ENCODE measurements at regions not wholly inside any gene's neighbourhood (a gene's known extent, or its start where the extent isn't known, plus 50 kb on each side); places are given as distances from the start of the nearest gene placed in this dataset.
A peak's percentile ranks its signal among the peaks of the same experiment; 100 is the strongest.
"Not testable (repeated sequence)": the region's sequence is repeated elsewhere in the genome, so short reads cannot be mapped to it uniquely, and the experiment has no call there.

DNA sequence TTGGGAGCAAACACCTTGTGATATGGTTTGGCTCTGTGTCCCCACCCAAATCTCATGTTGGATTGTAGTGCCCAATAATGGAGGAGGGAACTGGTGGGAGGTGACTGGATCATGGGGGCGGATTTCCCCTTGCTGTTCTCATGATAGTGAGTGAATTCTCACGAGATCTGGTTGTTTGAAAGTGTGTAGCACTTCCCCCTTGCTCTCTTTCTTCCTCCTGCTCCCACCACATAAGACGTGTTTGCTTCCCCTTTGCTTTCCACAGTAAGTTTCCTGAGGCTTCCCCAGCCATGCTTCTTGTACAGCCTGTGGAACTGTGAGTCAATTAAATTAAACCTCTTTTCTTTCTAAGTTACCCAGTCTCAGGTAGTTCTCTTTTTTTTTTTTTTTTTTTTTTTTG, 366.3 kb downstream of the RRAGC start:
- not testable (repeated sequence) for H3K27me3 ChIP-seq (ENCODE audit: insufficient read depth, low read length)

DNA sequence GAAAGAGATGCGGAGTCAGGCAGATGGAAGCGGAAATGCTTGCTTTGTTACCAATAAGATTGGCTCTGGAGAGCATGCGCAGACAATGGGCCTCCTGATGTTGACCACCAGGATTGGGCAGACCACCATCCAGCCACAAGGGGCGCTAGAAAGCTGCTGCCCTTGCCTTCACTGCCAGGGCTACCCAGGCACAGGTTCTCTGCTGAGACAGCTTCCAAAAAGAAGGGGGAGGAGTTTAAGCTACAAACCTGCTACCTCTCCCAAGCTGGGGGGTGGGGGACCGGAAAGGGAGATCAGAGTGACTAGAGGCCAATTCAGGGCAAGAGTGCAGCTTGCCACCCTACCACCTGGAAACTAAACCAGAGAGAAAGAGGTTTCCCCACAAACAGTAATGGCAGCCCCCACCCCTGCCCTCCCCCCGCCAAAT, 369.7 kb downstream of the RRAGC start:
- WGBS (ENCODE audit: extremely low coverage, insufficient coverage, insufficient read length), result no CpG with 5 or more reads among the region's 6 CpGs
- no peak overlapping the region for H3K18ac ChIP-seq (ENCODE audit: low read length)

More for the DNA sequence above, 366.3 kb downstream of the RRAGC start:
- not testable (repeated sequence) for H3K79me1 ChIP-seq (ENCODE audit: low read length); H3K23ac ChIP-seq (ENCODE audit: low read length); H2BK12ac ChIP-seq (ENCODE audit: low read length); H4K91ac ChIP-seq (ENCODE audit: low read depth, low read length); H4K8ac ChIP-seq (ENCODE audit: low read depth, low read length); H3K9me3 ChIP-seq (ENCODE audit: insufficient read depth, low read depth, low read length); H3K9ac ChIP-seq (ENCODE audit: low read length); H3K14ac ChIP-seq (ENCODE audit: low read length); H2BK5ac ChIP-seq (ENCODE audit: low read depth, low read length, poor library complexity); H2BK120ac ChIP-seq (ENCODE audit: insufficient read depth, low read length, poor library complexity); H3K36me3 ChIP-seq (ENCODE audit: control insufficient read depth in 1 of 2, insufficient read depth in 2 of 2, low read length in 2 of 2); H3K79me2 ChIP-seq (ENCODE audit: control insufficient read depth, insufficient read depth, low read length, poor library complexity); H4K12ac ChIP-seq (ENCODE audit: low read depth, low read length); DNase-seq; H3K27ac ChIP-seq (ENCODE audit: low read depth, low read length); H3K4me2 ChIP-seq (ENCODE audit: low read length); H3K4me3 ChIP-seq (ENCODE audit: low read depth, low read length); H3K4me1 ChIP-seq (ENCODE audit: control insufficient read depth in 1 of 2, insufficient read depth in 2 of 2, low read length in 2 of 2); H3K18ac ChIP-seq (ENCODE audit: low read length); H2AFZ ChIP-seq (ENCODE audit: insufficient read depth, low read length, poor library complexity); H2AK5ac ChIP-seq (ENCODE audit: low read length); H3K4ac ChIP-seq (ENCODE audit: low read depth, low read length)
- WGBS (ENCODE audit: extremely low coverage, insufficient coverage, insufficient read length), result no CpG with 5 or more reads among the region's 3 CpGs

DNA sequence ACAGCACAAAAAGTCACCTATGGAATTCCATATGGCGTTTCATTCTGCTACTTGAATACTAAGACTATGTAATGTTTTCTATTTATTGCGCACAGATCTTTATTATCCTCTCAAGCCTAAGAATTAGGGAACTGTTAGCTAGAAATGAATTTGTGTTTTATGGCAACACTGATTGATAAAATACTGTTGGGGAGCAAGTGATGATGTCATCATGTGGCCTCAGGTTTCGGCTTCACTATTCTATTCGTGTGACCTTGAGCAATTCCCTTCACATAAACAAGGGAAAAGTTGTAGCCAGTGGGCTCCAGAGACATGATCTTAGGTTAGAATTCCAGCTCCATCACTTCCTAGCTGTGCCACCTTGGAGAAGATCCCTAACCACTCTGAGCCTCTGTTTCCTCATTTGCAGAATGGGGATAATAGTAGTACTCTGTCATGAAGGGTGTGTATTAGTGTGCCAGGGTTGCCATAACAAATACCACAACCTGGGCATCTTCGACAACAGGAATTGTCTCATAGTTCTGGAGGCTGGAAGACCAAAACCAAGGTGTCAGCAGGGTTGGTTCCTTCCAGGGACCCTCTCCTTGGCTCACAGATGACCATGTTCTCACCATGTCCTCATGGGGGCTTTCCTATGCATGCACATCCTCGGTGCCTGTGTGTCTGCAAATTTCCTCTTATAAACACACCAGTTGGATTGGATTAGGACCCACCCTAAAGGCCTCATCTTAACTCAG, 371.2 kb downstream of the RRAGC start:
- Histone ChIP-seq H4K12ac (ENCODE audit: low read depth, low read length) (no peak overlapping the region), H3K18ac (ENCODE audit: low read length) (no peak overlapping the region), H2AK5ac (ENCODE audit: low read length) (no peak overlapping the region), H3K27me3 (ENCODE audit: insufficient read depth, low read length) (no peaks in the 10 kb centered on the region), H2BK5ac (ENCODE audit: low read depth, low read length, poor library complexity) (no peak overlapping the region), H3K23ac (ENCODE audit: low read length) (no peak overlapping the region), H3K4me1 (ENCODE audit: control insufficient read depth in 1 of 2, insufficient read depth in 2 of 2, low read length in 2 of 2) (no peaks in the 10 kb centered on the region), H3K14ac (ENCODE audit: low read length) (no peak overlapping the region), H4K8ac (ENCODE audit: low read depth, low read length) (no peak overlapping the region), H3K79me1 (ENCODE audit: low read length) (no peaks in the 10 kb centered on the region), H3K9ac (ENCODE audit: low read length) (no peak overlapping the region), H2BK120ac (ENCODE audit: insufficient read depth, low read length, poor library complexity) (no peak overlapping the region), H3K4ac (ENCODE audit: low read depth, low read length) (no peak overlapping the region), H3K4me3 (ENCODE audit: low read depth, low read length) (no peak overlapping the region), H4K91ac (ENCODE audit: low read depth, low read length) (no peak overlapping the region), H2BK12ac (ENCODE audit: low read length) (no peak overlapping the region), H3K27ac (ENCODE audit: low read depth, low read length) (no peak overlapping the region), H3K9me3 (ENCODE audit: insufficient read depth, low read depth, low read length) (peaks cover 3% of the 10 kb centered on the region), H3K36me3 (ENCODE audit: control insufficient read depth in 1 of 2, insufficient read depth in 2 of 2, low read length in 2 of 2) (no peaks in the 10 kb centered on the region), H3K79me2 (ENCODE audit: control insufficient read depth, insufficient read depth, low read length, poor library complexity) (no peaks in the 10 kb centered on the region), H2AFZ (ENCODE audit: insufficient read depth, low read length, poor library complexity) (no peak overlapping the region), H3K4me2 (ENCODE audit: low read length) (no peak overlapping the region)
- WGBS (ENCODE audit: extremely low coverage, insufficient coverage, insufficient read length), result no CpG with 5 or more reads among the region's 6 CpGs
- no peak for DNase-seq

More for the DNA sequence above, 369.7 kb downstream of the RRAGC start:
- H4K8ac ChIP-seq (ENCODE audit: low read depth, low read length), result no peak overlapping the region
- H3K23ac ChIP-seq (ENCODE audit: low read length), result no peak overlapping the region
- no peak overlapping the region for H3K14ac ChIP-seq (ENCODE audit: low read length)
- no peak overlapping the region for H4K91ac ChIP-seq (ENCODE audit: low read depth, low read length)
- H3K36me3 ChIP-seq (ENCODE audit: control insufficient read depth in 1 of 2, insufficient read depth in 2 of 2, low read length in 2 of 2), result no peaks in the 10 kb centered on the region
- H3K9me3 ChIP-seq (ENCODE audit: insufficient read depth, low read depth, low read length), result peaks cover 3% of the 10 kb centered on the region
- no peak overlapping the region for H2AFZ ChIP-seq (ENCODE audit: insufficient read depth, low read length, poor library complexity)
- H4K12ac ChIP-seq (ENCODE audit: low read depth, low read length), result no peak overlapping the region
- peak in 1 of 2 donors; percentile 26 for DNase-seq
- H2AK5ac ChIP-seq (ENCODE audit: low read length), result no peak overlapping the region
- H3K79me1 ChIP-seq (ENCODE audit: low read length), result no peaks in the 10 kb centered on the region
- no peak overlapping the region for H2BK120ac ChIP-seq (ENCODE audit: insufficient read depth, low read length, poor library complexity)
- no peak overlapping the region for H3K4me2 ChIP-seq (ENCODE audit: low read length)
- H2BK12ac ChIP-seq (ENCODE audit: low read length), result no peak overlapping the region
- H3K79me2 ChIP-seq (ENCODE audit: control insufficient read depth, insufficient read depth, low read length, poor library complexity), result no peaks in the 10 kb centered on the region
- H3K4me1 ChIP-seq (ENCODE audit: control insufficient read depth in 1 of 2, insufficient read depth in 2 of 2, low read length in 2 of 2), result no peaks in the 10 kb centered on the region
- no peak overlapping the region for H3K27ac ChIP-seq (ENCODE audit: low read depth, low read length)
- H3K4me3 ChIP-seq (ENCODE audit: low read depth, low read length), result no peak overlapping the region
- H3K27me3 ChIP-seq (ENCODE audit: insufficient read depth, low read length), result no peaks in the 10 kb centered on the region
- no peak overlapping the region for H3K4ac ChIP-seq (ENCODE audit: low read depth, low read length)
- H2BK5ac ChIP-seq (ENCODE audit: low read depth, low read length, poor library complexity), result no peak overlapping the region
- no peak overlapping the region for H3K9ac ChIP-seq (ENCODE audit: low read length)

DNA sequence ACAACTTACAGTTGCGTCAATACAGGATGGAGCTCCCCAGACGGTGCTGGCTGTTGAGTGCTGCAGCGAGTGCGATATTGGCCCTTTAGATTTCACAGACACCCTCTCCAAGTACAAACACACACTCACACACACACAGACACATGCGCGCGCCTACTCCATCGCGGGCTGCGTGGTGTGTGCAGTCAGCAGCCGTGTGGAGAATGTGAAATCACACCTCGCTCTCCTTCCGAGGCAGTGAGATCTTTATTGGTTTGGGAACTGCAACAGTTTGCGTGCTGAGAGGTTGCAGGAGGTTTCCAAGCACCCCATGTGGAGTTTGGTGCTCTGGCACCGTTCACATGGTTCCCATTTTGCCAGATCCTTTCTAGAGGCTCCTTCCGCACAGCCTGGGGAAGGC, 372.2 kb downstream of the RRAGC start:
- Histone ChIP-seq H3K27ac (ENCODE audit: low read depth, low read length) (no peak overlapping the region), H3K9me3 (ENCODE audit: insufficient read depth, low read depth, low read length) (peaks cover 3% of the 10 kb centered on the region), H2BK12ac (ENCODE audit: low read length) (no peak overlapping the region), H3K79me1 (ENCODE audit: low read length) (no peaks in the 10 kb centered on the region), H2AFZ (ENCODE audit: insufficient read depth, low read length, poor library complexity) (no peak overlapping the region), H2AK5ac (ENCODE audit: low read length) (no peak overlapping the region), H3K27me3 (ENCODE audit: insufficient read depth, low read length) (no peaks in the 10 kb centered on the region), H2BK120ac (ENCODE audit: insufficient read depth, low read length, poor library complexity) (no peak overlapping the region), H3K9ac (ENCODE audit: low read length) (no peak overlapping the region), H3K23ac (ENCODE audit: low read length) (no peak overlapping the region), H4K91ac (ENCODE audit: low read depth, low read length) (no peak overlapping the region), H3K4me2 (ENCODE audit: low read length) (no peak overlapping the region), H3K79me2 (ENCODE audit: control insufficient read depth, insufficient read depth, low read length, poor library complexity) (no peaks in the 10 kb centered on the region), H3K14ac (ENCODE audit: low read length) (no peak overlapping the region), H4K8ac (ENCODE audit: low read depth, low read length) (no peak overlapping the region), H2BK5ac (ENCODE audit: low read depth, low read length, poor library complexity) (no peak overlapping the region), H3K36me3 (ENCODE audit: control insufficient read depth in 1 of 2, insufficient read depth in 2 of 2, low read length in 2 of 2) (no peaks in the 10 kb centered on the region), H3K4me3 (ENCODE audit: low read depth, low read length) (no peak overlapping the region), H3K4me1 (ENCODE audit: control insufficient read depth in 1 of 2, insufficient read depth in 2 of 2, low read length in 2 of 2) (no peaks in the 10 kb centered on the region), H3K18ac (ENCODE audit: low read length) (no peak overlapping the region), H3K4ac (ENCODE audit: low read depth, low read length) (no peak overlapping the region), H4K12ac (ENCODE audit: low read depth, low read length) (no peak overlapping the region)
- WGBS (ENCODE audit: extremely low coverage, insufficient coverage, insufficient read length), result no CpG with 5 or more reads among the region's 16 CpGs
- DNase-seq, result no peak

Measured in trophoblast cell (in vitro differentiated cells and primary cell).